ENCODE measurements at regions not wholly inside any gene's neighbourhood (a gene's known extent, or its start where the extent isn't known, plus 50 kb on each side); places are given as distances from the start of the nearest gene placed in this dataset.
"Not testable (repeated sequence)": the region's sequence is repeated elsewhere in the genome, so short reads cannot be mapped to it uniquely, and the experiment has no call there.

DNA sequence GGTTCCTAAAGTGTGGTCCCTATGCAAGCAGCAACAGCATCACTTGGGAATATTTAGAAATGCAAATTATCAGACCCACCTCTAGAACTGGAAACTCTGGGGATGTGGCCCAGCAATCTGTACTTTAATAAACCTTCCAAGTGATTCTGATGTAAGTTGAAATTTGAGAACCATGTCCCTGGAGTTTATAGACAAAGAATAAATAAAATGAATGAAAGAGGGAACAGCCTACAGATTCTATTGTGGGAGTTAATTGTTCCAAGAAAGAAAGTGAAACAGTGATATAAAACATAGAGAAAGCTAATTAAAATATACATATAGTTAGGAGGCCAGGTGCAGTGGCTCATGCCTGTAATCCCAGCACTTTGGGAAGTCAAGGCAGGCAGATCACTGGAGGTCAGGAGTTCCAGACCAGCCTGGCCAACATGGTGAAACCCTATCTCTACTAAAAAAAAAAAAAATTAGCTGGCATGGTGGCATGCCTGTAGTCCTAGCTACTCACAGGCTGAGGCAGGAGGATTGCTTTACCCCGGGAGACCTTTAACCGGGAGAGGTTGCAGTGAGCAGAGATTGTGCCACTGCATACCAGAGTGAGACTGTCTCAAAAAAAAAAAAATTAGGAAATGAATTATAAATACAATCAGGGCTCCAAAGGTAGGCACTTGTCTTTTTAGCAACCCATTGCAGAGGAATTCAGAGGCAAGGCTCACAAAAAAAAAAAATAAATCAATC lies 507.5 kb downstream of the NAV3 start:
- DNase-seq, result no peak

DNA sequence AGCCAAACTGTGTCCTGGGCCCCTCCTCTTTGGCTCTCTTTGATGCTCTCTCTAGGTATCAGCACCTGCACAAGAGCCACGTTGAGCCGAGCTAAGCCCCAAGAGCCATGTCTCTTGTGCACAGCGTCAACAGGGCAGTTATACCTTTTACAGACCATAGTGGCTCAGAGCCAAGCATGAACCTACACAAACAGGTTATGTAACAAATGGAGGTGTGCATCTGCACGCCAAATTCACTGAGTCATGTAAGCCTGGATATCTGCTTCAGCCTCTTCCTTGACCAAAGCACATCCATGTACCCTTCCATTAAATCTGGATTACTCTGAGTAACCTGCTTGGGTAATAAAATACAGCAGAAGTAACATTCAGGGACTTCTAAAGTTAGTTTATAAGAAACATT lies 509.7 kb downstream of the NAV3 start:
- no peak for DNase-seq

DNA sequence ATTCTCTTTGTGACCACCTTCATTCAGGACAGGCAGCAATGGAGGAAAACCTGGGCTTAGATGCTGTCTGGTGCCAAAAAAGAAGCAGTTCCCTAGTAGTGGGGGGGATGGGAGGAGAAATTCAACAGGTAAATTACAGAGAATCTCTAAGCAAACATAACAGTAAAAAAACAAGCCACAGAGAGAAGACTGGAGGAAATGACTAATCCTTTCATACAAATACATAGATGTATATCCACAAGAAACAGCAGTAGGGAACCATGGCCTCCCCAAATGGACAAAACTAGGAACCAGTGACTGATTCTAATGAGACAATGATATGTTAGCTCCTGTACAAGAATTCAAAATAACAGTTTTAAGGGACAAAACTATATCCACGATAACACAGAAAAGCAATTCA lies 513.0 kb downstream of the NAV3 start:
- no peak for DNase-seq

DNA sequence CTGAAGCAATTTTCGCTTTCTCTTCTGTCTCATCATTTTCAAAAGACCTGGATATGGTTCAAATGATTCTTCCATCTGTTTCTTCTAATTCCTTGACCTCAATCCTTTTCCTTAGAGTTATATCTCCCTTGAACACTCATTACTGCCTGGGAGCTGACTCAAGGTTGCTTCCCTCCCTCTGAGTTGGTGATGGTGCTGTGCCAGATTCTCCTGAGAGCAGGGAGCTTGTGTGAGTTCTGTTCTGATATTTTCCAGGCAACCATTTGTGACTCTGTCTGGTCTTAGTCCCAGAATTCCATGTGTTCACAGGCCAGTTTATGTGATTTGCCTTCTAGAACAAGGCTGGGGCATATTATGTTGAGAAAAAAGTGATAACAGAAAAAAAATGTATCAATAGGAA lies 505.1 kb upstream of the SYT1 start:
- peak; percentile 0 to 40 (median 22) for DNase-seq

DNA sequence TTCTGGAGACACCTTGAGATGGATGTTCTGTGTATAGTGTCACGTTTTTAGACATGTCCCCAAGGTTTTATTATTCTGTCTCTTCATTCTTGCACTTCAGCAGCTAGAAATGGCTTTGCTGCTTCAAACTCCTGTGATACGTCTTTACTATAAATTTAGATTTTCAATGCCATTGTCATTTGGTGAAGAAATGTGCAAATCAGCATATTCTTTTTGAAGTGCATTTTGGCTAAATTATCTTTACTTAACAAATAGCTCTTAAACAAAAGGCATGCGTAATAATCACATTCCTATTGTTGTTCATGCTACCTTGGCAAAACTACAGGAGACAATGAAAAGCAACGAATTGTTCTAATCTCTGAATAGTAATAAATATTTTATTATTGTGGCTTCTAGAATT lies 502.9 kb upstream of the SYT1 start:
- no peak for DNase-seq

DNA sequence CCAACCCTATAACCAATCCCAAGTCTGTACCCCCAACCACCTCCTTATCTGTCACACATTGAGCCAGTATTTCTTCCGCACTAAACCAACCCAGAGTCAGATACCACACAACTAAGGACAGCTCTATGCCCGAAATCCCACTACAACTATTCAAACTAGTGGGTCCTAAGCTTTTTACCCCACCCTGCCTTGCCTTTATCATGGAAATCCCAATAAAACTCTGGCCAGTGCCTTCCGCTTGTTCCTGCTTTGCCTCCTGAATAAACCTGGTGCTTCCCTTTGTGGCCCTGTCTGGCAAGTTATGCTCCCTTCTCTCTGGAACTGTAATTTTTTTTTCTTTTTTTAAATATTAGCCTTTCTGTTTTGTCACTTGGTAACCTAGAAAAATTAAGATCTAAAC lies 493.3 kb upstream of the SYT1 start:
- no peak for DNase-seq

DNA sequence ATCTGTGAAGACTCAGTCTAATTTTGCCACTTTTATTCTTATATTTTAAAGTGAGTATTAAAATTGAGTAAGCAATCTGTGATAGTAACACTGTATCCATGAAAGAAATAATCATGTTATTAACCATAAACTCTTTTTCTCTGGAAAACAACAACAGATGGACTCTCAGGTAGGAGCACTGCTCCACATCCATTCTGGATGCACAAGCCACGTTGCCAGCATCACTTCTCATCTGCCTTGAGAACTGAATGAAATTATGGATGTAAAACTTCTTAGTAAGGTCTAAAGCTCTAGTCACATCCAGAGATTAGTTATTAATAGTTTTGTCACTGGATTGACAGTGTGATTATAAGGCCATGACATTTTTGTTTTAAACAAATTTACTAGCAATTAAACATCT lies 489.1 kb upstream of the SYT1 start:
- DNase-seq, result no peak

DNA sequence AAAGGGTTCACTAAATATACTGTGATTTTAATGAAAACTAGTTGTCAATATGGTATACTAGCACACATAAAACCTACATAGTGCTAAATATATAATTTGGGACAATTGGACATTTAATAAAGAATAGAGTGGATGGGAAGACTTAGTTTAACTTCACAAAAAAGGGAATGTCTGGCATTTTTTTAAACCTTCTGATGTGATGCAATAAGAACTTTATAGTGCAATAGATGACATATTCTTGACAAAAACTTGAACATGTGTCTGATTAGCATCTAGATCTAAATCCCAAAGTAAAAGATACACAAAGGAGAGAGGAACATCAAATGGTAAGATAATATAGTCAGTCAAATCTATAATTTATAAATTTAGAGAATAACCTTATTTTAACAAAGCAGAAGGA lies 488.3 kb upstream of the SYT1 start:
- no peak for DNase-seq

DNA sequence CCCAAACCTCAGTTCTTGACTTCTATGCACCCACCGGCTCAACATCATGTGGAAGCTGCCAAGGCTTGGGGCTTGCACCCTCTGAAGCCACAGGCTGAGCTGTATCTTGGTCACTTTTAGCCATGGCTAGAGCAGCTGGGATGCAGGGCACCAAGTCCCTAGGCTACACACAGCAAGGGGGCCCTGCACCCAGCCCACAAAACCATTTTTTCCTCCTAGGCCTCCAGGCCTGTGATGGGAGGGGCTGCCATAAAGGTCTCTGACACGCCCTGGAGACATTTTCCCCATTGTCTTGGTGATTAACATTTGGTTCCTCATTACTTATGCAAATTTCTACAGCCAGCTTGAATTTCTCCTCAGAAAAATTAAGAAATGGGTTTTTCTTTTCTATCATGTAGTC lies 485.5 kb upstream of the SYT1 start:
- not testable (repeated sequence) for DNase-seq

DNA sequence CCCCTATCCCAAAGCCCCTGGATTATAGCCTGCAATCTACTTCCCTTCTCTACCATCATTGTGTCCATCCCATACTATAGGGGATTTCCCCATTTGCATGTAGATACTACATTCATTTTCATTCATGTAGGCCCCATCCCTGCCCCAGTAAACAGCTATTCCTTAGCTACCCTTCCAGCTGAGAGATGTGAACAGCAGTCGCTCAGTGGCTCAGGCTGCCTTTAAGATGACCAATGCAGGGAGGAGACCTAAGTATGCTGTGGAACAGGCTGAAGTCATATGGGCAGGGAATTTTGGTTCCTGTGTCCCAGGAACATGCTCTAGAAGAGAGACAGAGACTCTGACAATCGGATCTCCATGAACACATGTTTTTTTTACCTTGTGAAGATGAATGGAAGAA lies 481.2 kb upstream of the SYT1 start:
- no peak for DNase-seq

DNA sequence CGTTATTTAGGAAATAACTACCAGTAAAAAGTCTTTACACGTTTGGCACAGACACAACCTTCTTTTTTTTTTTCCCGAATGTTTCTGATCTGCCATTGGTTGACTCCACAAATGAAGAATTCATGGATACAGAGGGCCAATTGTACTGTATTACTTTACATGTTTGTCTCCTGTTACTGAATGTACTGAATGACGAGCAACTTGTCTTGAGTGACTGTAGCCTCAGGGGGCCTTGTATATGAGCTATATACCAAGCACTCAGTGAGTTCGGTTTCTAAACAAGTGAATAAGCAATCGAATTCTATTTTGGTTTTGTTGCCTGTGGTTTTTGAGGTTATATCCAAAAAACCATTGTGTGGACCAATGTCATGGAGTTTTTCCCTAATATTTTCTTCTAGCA lies 480.0 kb upstream of the SYT1 start:
- DNase-seq, result no peak

DNA sequence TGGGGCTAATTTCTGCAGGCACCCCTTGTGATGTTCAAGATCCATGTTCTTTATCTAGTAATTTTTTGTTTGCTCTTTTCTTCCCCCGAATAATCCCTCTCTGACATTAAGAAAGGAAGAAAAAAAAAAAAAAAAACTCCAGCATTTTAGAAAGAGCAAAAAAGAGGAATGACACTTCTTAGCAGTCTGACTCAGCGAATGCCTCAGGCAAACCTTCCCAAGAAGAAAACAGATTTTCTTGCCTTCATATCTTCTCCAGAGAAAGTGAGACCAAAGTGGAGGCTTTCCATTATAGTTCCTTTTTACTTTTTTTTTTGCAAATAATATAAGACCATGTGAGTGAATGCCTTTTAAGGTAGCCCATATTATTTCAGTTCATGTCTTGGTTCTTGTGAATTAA lies 479.0 kb upstream of the SYT1 start:
- no peak for DNase-seq

DNA sequence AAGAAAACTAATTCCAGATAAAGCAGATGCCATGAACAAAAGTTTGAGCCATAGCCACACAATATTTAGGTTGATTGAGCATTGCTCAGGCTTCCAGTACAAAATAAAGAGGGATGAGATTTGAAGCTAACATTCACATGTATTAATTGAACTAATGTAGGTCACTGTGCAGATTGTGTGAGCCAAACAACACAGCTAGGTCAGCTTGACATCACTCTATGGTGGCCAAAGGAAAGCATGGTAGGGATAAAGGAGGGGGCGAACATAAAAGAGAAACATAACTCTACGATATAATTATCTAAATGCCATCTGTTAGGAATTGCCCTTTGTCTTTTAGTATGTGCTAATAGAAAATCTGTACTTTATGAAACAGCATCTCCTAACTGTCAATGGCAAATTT lies 477.7 kb upstream of the SYT1 start:
- DNase-seq, result no peak

DNA sequence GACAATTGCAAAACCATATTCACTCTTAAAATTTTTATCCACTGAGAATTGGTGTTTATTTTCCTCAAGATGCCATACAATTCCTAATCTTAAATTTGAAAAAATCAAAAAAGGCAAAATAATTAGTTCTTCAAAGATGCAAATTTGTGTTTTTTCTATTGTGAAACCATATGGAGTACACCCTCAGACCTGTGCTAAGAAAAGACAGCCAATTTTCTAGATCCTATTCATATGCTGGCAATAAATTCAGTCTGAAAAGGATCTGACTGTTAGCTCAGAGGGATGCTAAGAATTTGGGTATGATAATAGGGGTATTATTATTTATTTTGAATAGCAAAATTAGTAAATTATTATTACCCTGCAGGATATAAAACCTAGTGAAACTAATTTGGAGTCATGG lies 476.9 kb upstream of the SYT1 start:
- no peak for DNase-seq

DNA sequence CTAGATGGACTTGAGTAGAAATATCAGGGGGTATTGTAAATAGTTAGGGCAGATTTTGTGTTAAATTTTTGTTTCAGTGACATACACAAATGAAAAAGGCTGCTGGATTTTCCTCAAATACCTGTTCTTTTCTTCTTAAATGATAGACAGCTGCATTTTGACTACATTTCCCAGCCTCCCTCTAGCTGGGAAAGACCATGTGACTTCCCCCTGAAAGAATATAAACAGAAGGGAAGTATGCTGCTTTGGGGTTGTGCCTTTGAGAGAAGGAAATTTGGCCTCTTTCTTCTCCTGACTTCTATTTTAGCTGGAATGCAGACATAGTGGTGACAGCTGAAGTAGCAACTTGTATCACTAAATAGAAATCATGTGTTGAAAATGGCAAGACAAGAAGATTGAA lies 476.1 kb upstream of the SYT1 start:
- no peak for DNase-seq

DNA sequence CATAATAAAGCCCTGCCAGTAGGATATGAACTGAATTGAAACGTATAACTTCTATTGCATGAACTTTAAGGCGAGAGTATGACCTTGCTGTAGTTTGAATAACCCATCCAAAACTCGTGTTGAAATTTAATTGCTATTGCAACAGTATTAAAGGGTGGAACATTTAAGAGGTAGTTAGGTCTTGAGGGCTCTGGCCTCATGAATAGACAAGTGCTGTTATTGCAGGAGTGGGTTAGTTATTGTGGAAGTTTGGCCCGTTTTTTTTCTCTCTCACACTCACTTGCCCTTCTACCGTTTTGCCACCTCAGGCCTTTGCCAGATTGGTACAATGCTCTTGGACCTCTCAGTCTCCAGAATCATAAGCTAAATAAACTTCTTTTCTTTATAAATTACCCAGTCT lies 473.7 kb upstream of the SYT1 start:
- DNase-seq, result no peak

DNA sequence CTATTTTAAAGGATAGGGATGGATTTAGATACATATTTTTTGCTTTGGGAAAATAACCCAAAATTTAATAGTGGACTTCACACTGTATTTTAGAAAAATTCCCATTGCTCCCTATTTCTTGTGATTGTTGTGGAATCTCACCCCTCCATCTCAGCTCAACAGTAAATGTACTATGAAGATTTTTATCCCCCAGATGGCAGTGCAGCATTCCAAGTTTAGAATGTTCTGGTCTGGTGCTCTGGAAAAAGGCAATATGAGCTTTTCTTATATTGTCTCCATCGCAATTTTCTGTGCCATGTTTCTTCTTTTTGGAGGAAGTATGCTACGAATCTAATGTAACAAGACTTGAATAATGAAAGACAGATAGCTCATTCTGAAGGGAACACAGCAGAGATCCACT lies 471.7 kb upstream of the SYT1 start:
- DNase-seq, result peak; percentile 7 to 31 (median 8)

DNA sequence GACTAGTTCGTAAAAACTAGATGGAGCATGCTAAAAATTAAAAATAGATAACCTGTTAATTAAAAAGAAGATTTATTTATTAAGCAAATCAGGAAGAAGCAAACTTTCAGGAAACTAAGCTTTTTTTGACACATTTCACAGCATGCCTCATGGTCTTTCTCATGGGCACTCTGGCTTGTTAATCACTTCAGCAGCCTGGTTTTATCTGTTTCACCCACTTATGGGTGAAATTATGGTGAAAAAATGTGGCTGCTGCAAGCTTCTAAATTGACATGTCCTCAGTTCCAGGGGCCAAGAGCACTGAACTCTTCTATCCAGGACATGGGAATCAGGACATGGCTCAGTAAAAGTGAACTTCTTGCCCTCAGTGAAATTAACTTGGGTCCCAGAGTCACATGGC lies 468.6 kb upstream of the SYT1 start:
- no peak for DNase-seq

DNA sequence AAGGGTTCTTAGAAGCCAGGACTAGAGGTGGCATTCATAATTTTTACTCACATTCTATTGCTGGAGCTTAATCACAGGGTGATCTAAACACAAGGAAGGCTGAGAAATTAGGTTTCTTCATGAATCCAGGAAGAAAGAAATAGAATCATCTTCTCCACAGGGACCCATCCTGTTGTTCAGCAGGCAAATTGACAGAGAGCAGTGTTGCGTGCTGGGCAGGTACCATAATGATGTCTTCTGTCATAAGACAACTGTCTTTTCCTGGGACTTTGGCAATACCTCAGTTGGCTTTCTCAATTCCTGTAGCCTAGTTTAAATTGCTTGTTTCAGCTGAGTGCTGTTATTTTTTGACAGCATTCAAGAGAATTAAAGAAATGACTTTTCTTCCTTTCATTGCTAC lies 468.0 kb upstream of the SYT1 start:
- no peak for DNase-seq

DNA sequence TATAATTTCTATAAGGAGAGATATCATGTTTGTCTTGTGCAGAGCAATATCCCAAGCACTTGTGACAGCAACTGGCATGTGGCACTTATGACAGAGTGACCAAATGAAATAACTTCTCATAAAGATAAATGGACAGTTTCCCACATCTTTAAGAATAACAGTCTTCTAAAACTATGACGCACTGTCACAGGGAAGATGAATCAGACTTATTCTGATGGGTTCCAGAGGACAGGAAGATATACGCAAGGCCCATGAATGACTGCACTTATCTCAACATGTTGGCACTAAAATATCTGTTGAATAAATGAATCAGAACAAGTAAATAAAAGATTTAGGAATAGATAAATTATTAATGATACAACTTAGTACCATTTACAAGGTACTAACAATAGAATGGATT lies 465.8 kb upstream of the SYT1 start:
- DNase-seq, result no peak

DNA sequence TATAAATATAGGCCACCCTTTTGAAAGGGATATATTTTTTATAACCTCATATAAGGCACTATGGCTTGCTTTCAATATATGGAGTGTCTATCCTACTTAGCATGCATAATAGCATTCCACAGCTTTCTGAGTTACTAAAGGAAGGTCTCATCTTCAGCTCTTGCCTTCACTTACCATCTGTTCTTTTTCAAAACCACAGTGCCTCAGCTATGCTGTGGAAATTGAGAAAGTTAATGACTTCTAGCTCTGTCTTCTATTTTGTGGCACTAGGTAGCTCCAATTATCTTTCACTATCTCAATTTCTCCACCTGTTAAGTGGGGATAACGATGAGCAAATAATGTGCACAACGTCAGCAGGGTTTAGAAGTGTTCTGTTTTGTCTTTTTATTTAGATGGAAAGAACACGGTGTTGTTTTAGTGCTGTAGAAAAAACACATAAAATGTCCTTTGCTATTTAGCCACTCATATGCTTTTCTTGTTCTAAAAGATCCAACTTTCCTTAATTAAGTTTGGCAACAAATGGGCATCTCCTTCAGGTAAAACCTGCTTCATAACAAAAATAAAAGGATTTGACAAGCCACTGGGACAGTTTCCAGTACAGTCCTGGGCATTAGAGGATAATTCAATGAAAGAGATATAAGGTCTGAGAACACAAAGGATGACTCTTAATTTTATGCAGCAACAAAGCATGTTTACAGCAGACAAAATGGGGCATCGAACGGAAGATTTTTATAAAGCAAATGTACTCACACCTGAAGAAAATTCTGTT lies 462.0 kb upstream of the SYT1 start:
- DNase-seq, result no peak

DNA sequence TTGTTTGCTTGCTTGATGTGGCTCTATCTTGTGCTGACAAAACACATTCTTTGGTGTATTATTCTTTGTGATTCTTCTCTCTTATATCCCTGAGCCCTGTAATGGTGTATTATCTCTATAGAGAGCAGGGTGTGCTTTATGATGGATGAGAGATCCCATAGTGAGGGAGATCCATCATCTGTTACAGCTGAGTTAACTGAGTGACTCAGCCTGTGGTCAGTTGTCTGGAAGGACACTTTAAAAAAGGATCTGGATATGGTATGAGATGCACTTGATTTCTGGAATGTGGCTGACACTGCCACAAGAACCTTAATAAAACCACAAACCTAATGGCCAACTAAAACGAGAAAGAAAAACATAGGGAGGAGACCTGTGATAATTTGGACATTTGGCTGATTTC lies 461.4 kb upstream of the SYT1 start:
- peak in 1 of 3 donors; percentile 38 for DNase-seq

DNA sequence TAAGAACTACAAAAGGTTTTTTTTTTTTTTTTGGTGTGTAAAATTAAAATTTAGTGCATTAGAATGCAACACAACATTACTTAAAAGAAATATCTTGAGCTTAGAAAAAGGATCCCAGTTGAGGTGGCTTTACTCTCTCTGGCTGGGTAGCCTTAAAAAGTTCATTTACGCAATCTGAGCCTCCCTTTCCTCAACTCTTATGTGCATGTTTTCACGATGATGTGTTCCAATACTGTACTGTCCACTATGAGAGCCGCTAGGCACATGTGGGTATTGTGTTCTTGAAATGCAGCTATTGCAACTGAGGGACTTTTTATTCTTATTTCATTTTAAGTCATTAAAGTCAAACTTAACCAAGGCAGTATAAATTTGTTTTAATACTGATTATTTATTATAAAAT lies 460.9 kb upstream of the SYT1 start:
- no peak for DNase-seq

DNA sequence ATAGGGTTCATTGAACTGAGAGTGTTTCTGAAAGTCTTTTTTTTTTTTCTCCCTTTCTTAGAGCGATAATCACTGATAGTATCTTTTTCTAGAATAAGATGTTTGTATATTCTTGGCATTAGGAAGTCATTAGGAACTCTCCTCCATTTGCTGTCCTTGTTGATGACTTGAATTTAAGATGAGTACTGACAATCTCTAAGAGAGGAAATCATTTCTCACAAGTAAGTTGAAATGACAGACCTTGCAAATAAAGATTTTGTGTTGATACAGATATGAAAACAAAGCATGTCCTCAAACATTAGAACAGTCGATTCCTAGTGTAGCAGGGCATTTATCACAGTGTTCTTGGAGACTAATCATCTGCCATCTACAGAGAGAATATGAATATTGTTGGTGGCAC lies 458.4 kb upstream of the SYT1 start:
- DNase-seq, result no peak
